AG04449 (cell line): ENCODE measurements at regions not wholly inside any gene's neighbourhood (a gene's known extent, or its start where the extent isn't known, plus 50 kb on each side); places are given as distances from the start of the nearest gene placed in this dataset.
"Not testable (repeated sequence)": the region's sequence is repeated elsewhere in the genome, so short reads cannot be mapped to it uniquely, and the experiment has no call there.

Experiments used
- CTCF ChIA-PET: fragments of 350-600 bp; formaldehyde crosslinking; extraction: SDS; loops from one replicate; lab custom pipeline; 2021; ENCODE audit warnings: antibody characterized with exemption; lab: Yijun Ruan, JAX
- POLR2A ChIA-PET: fragments of 400-600, 350-600 bp; formaldehyde crosslinking; extraction: SDS; loops from one replicate; lab custom pipeline; 2020; ENCODE audit warnings: antibody characterized with exemption, inconsistent platforms; lab: Yijun Ruan, JAX
- DNase-seq: peaks from one replicate; pipeline ENCODE4 v3.0.0-alpha.2; 2010; ENCODE audit warnings: low read depth, low spot score
- H3K4me3 ChIP-seq: 2 replicates; pipeline ENCODE4 v1.5.1; 2011; ENCODE audit warnings: low read depth, mild to moderate bottlenecking, control low read depth, low read length
- CTCF ChIP-seq: IDR thresholded peaks from one replicate; pipeline ENCODE4 v1.5.1; 2011; ENCODE audit warnings: mild to moderate bottlenecking, moderate library complexity, low read length, control low read depth, inconsistent platforms; ENCODE audit not compliant: insufficient read depth; ENCODE audit errors: missing control alignments

GRCh38 chr15:96162322-96162721, 168.2 kb upstream of the NR2F2 start:
- H3K4me3 ChIP-seq, result no peak overlapping the region
- TF ChIP-seq CTCF, result no peak
- no peak for DNase-seq
- ChIA-PET CTCF (no interaction called here), POLR2A (no interaction called here)

GRCh38 chr15:96165081-96165480, 165.4 kb upstream of the NR2F2 start:
- CTCF ChIA-PET, result no interaction called here
- POLR2A ChIA-PET, result no interaction called here
- no peak overlapping the region for H3K4me3 ChIP-seq
- no peak for TF ChIP-seq CTCF
- no peak for DNase-seq

GRCh38 chr15:96165775-96166174, 164.7 kb upstream of the NR2F2 start:
- CTCF ChIA-PET, result no interaction called here
- TF ChIP-seq CTCF, result no peak
- POLR2A ChIA-PET, result no interaction called here
- DNase-seq, result no peak
- H3K4me3 ChIP-seq, result no peak overlapping the region

GRCh38 chr15:96166223-96167200, 164.0 kb upstream of the NR2F2 start:
- H3K4me3 ChIP-seq, result no peak overlapping the region
- ChIA-PET CTCF (no interaction called here), POLR2A (no interaction called here)
- DNase-seq, result no peak
- no peak for TF ChIP-seq CTCF

- POLR2A ChIA-PET, CTCF ChIA-PET: not testable (repeated sequence)
These were observed 159.9 kb upstream of the NR2F2 start for GRCh38 chr15:96170616-96170978.

GRCh38 chr15:96170979-96171739, 159.3 kb upstream of the NR2F2 start:
- DNase-seq, result no peak
- POLR2A ChIA-PET, result no interaction called here
- no peak for TF ChIP-seq CTCF

More at GRCh38 chr15:96170616-96170978, 159.9 kb upstream of the NR2F2 start:
- not testable (repeated sequence) for H3K4me3 ChIP-seq, DNase-seq

More at GRCh38 chr15:96170979-96171739, 159.3 kb upstream of the NR2F2 start:
- no peak overlapping the region for H3K4me3 ChIP-seq
- CTCF ChIA-PET, result no interaction called here
